HepG2 (cell line): ENCODE measurements at regions not wholly inside any gene's neighbourhood (a gene's known extent, or its start where the extent isn't known, plus 50 kb on each side); places are given as distances from the start of the nearest gene placed in this dataset.

ENCODE experiments used
- ATAC-seq: fragments of 200-7000 bp; cut with Tn5 transposase; 3 replicates; pipeline ENCODE4 v1.9.1; 2020; ENCODE audit warnings: mild to moderate bottlenecking, moderate library complexity
- BruUV-seq: library from RNA; stranded (reverse); fragments of 400-500 nt; replicated peaks from 2 replicates; lab custom pipeline; 2021; lab: Mats Ljungman, UMichigan
- CTCF ChIA-PET: fragments of 300-600 bp; formaldehyde crosslinking; extraction: SDS; loops from one replicate; lab custom pipeline; 2021; ENCODE audit warnings: low total read pairs, inconsistent platforms, low intra/inter-chr PET ratio; lab: Yijun Ruan, JAX
- POLR2A ChIA-PET: fragments of 350-600 bp; sonication (Branson Sonifier 250); formaldehyde crosslinking; loops from one replicate; lab custom pipeline; 2020; ENCODE audit warnings: antibody characterized with exemption, inconsistent platforms; lab: Yijun Ruan, JAX
- DNase-seq: peaks from one replicate; pipeline ENCODE4 v3.0.0-alpha.2; 2015; ENCODE audit warnings: low spot score
- FAIRE-seq: peaks from 3 replicates; lab custom pipeline; 2011; peaks lifted over from hg19 to GRCh38; lab: Jason Lieb, UNC
- H2AFZ ChIP-seq: one replicate; pipeline ENCODE4 v1.6.1; 2011; ENCODE audit warnings: low read length, inconsistent platforms
- H3K27ac ChIP-seq: fragments of 300-600 bp; 3 replicates; pipeline ENCODE4 v1.8.0; 2011; ENCODE audit warnings: mixed run types, mild to moderate bottlenecking, mixed read lengths, low read length, inconsistent platforms; ENCODE audit not compliant: insufficient read depth; ENCODE audit errors: extremely low read length
- H3K27me3 ChIP-seq, 2 experiments: fragments of 200-600 bp in 1 of 2; 2 replicates in 1 of 2; 3 replicates in 1 of 2; pipeline versions ENCODE4 v1.6.0 to v1.8.0; 2011; ENCODE audit warnings: low read length in 2 of 2, mild to moderate bottlenecking in 2 of 2, moderate library complexity in 2 of 2, inconsistent platforms in 1 of 2; ENCODE audit not compliant: insufficient read depth in 2 of 2, control insufficient read depth in 1 of 2
- H3K36me3 ChIP-seq, 2 experiments: fragments of 200-600 bp in 1 of 2; replicated peaks in 1 of 2; 2 replicates in 1 of 2; 3 replicates in 1 of 2; pipeline versions ENCODE4 v1.5.1 to v1.8.0; 2011; ENCODE audit warnings: low read length in 2 of 2, inconsistent platforms in 1 of 2; ENCODE audit not compliant: insufficient read depth in 2 of 2, control insufficient read depth in 1 of 2
- H3K4me1 ChIP-seq: 2 replicates; pipeline ENCODE4 v1.5.1; 2012; ENCODE audit warnings: low read length, inconsistent platforms; ENCODE audit not compliant: insufficient read depth
- H3K4me2 ChIP-seq: 2 replicates; pipeline ENCODE4 v1.6.0; 2011; ENCODE audit warnings: low read depth, low read length, inconsistent platforms
- H3K4me3 ChIP-seq, 3 experiments: fragments of 200-600 bp in 1 of 3; sonication (generic), shearing (Covaris generic) in 1 of 3; replicated peaks in 1 of 3; 2 replicates each; pipeline ENCODE4 v1.5.1; 2011 to 2016; ENCODE audit warnings: low read length in 3 of 3, inconsistent platforms in 2 of 3, low read depth in 2 of 3, mild to moderate bottlenecking in 2 of 3, control low read depth in 1 of 3, mixed read lengths in 1 of 3; ENCODE audit not compliant: insufficient read depth in 1 of 3
- H3K79me2 ChIP-seq: one replicate; pipeline ENCODE4 v1.6.1; 2011; ENCODE audit warnings: low read length, inconsistent platforms; ENCODE audit not compliant: insufficient read depth
- H3K9ac ChIP-seq: 2 replicates; pipeline ENCODE4 v1.6.0; 2011; ENCODE audit warnings: mild to moderate bottlenecking, low read depth, low read length, inconsistent platforms; ENCODE audit not compliant: insufficient read depth
- H3K9me3 ChIP-seq: 2 replicates; pipeline ENCODE4 v1.5.1; 2012; ENCODE audit warnings: mild to moderate bottlenecking, low read length
- H4K20me1 ChIP-seq: 2 replicates; pipeline ENCODE4 v1.6.0; 2011; ENCODE audit warnings: inconsistent platforms, mild to moderate bottlenecking, low read length, moderate library complexity; ENCODE audit not compliant: insufficient read depth
- CHD2 ChIP-seq: IDR thresholded peaks from 2 replicates; pipeline ENCODE4 v1.6.1; 2011; ENCODE audit warnings: low read depth, low read length, improper control_type of control experiment
- CSRNP1 ChIP-seq: sonication (generic); formaldehyde crosslinking; IDR thresholded peaks from 2 replicates; pipeline ENCODE4 v1.8.1; 2023; ENCODE audit warnings: mild to moderate bottlenecking, missing genetic modification reagents
- HNRNPK ChIP-seq: fragments of 200-400 bp; formaldehyde crosslinking; IDR thresholded peaks from 2 replicates; pipeline ENCODE4 v1.6.1; 2018; ENCODE audit warnings: low read length, low read depth, moderate library complexity, mild to moderate bottlenecking; ENCODE audit not compliant: poor library complexity, severe bottlenecking
- KAT2B ChIP-seq: fragments of 150-350 bp; IDR thresholded peaks from 2 replicates; pipeline ENCODE4 v1.6.1; 2014; ENCODE audit warnings: low read depth, low read length, borderline replicate concordance
- PCBP2 ChIP-seq: fragments of 200-400 bp; formaldehyde crosslinking; optimal IDR thresholded peaks from 2 replicates; pipeline ENCODE3; 2018; ENCODE audit warnings: low read length, low read depth; ENCODE audit not compliant: poor library complexity, severe bottlenecking
- SCMH1 ChIP-seq: sonication (generic); formaldehyde crosslinking; IDR thresholded peaks from 2 replicates; pipeline ENCODE4 v1.9.0; 2021; ENCODE audit warnings: missing genetic modification reagents, mild to moderate bottlenecking, borderline replicate concordance
- ZNF382 ChIP-seq: sonication (generic); formaldehyde crosslinking; IDR thresholded peaks from 2 replicates; pipeline ENCODE4 v1.5.0; 2020; ENCODE audit warnings: missing genetic modification reagents, mild to moderate bottlenecking, borderline replicate concordance
- WGBS: methylation state at CpG from one replicate; pipeline ENCODE4 v1.1.6; 2017; ENCODE audit warnings: low lambda C conversion rate; 5-methylcytosine and 5-hydroxymethylcytosine counted together
- in situ Hi-C: cut with HindIII; loops from 2 replicates; pipeline ENCODE4 v1.10.0; 2017; ENCODE audit warnings: low pct_unique_long_range_greater_than_20kb; ENCODE audit not compliant: extremely low pct_ligation_motif_present
- intact Hi-C: fragments of 100-400 bp; cut with micrococcal nuclease; formaldehyde crosslinking; loops from one replicate; pipeline ENCODE4 v1.10.0; 2022; ENCODE audit not compliant: unreplicated experiment

GRCh38 chr10:10788761-10789160 is 228.9 kb upstream of the CELF2 start (continued):
- TF ChIP-seq CSRNP1, result no peak

GRCh38 chr10:10791869-10792268 is 225.8 kb upstream of the CELF2 start:
- Histone ChIP-seq H3K79me2 (no peaks in the 10 kb centered on the region), H3K27me3 (no peaks in the 10 kb centered on the region), H2AFZ (no peak overlapping the region), H3K9me3 (no peaks in the 10 kb centered on the region), H3K36me3 (no peaks in the 10 kb centered on the region), H3K9ac (no peak overlapping the region), H3K27ac (no peak overlapping the region), H3K4me3 (no peak overlapping the region), H3K4me2 (no peak overlapping the region), H3K4me1 (no peaks in the 10 kb centered on the region), H4K20me1 (no peaks in the 10 kb centered on the region)
- in situ Hi-C loops, result no loop called here
- peak; percentile 53 for TF ChIP-seq PCBP2
- TF ChIP-seq CHD2, result no peak
- peak; percentile 60 for TF ChIP-seq HNRNPK
- no peak for TF ChIP-seq ZNF382
- TF ChIP-seq SCMH1 (CRISPR knock-in tag), result no peak
- TF ChIP-seq KAT2B, result peak; percentile 47; the same call in 1 of the 2 replicates
- no peak for DNase-seq
- WGBS, result 14% methylated on average over 3 of the region's 3 CpGs
- no peak for ATAC-seq
- intact Hi-C loops, result no loop called here
- ChIA-PET CTCF (no interaction called here), POLR2A (no interaction called here)
- no peak for FAIRE-seq
- no TSS peak for BruUV-seq
